ENCODE measurements at regions not wholly inside any gene's neighbourhood (a gene's known extent, or its start where the extent isn't known, plus 50 kb on each side); places are given as distances from the start of the nearest gene placed in this dataset.

GRCh38 chr7:136086712-136087111, 109.6 kb upstream of the MTPN start:
- TF ChIP-seq CTCF (IDR thresholded peaks at IDR 0.05) (no peak), POLR2A (IDR thresholded peaks at IDR 0.05) (no peak), POLR2AphosphoS5 (IDR thresholded peaks at IDR 0.05) (peak; percentile 42)

All from prostate gland (tissue), 2 donors.